ENCODE measurements at regions not wholly inside any gene's neighbourhood (a gene's known extent, or its start where the extent isn't known, plus 50 kb on each side); places are given as distances from the start of the nearest gene placed in this dataset.

- TF ChIP-seq CTCF (conservative IDR thresholded peaks at IDR 0.05) (no peak), ZFX (IDR thresholded peaks at IDR 0.05) (no peak)
These were observed 232.2 kb downstream of the FAM76B start for GRCh38 chr11:95557376-95557775.

Data from C4-2B (cell line).